Activated CD4-positive, alpha-beta T cell treated with anti-CD3 and anti-CD28 coated beads, Interleukin-2, amount 50 U/mL, for 16 hours (primary cell): ENCODE measurements at regions not wholly inside any gene's neighbourhood (a gene's known extent, or its start where the extent isn't known, plus 50 kb on each side); places are given as distances from the start of the nearest gene placed in this dataset.

ENCODE experiments used
- DNase-seq: peaks from one replicate; pipeline ENCODE4 v3.0.0-alpha.2; 2020

GRCh38 chr2:76448956-76449355 is 738.2 kb upstream of the GCFC2 start:
- DNase-seq, result no peak

DNA sequence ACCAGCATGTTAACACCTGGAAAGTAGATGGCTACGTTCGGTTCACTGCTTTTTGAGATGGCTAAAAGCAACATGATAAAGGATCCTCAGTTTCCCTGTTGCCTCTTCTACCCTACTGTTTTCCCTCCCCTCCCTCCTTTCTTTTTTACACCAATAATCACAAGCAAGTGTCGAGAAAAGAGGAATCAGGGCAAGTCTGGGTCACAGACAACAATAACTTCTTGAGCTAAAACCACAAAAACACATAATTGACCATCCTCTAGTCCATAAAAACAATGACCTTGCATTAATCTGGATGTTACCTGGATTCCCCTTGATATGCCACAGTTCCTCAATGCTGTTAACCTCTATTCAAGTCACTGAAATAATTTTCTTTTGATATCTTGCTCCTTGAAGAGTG is 736.6 kb upstream of the GCFC2 start:
- DNase-seq, result no peak

DNA sequence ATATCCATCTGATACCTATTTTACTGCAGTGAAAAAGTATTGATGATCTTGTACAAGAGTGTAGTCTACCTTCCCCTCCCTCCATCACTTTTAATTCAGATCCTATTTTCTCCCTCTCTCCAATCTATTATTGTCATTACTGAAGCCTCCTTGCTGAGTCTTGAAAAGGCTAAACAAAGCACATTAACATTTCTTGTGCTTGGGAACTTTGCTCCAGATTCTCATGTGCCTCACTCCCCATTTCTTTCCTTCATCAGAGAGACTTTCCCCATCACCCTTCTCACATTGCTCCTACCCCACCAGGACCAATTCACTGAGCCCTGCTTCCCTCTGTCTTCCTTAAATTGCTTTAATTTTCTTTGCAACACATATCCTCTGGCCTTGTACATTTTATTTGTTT is 736.2 kb upstream of the GCFC2 start:
- DNase-seq, result no peak

- no peak for DNase-seq
Measured at GRCh38 chr2:76445880-76446279, 735.2 kb upstream of the GCFC2 start.

- DNase-seq, result no peak
Measured at GRCh38 chr2:76444732-76445131, 734.0 kb upstream of the GCFC2 start.

DNA sequence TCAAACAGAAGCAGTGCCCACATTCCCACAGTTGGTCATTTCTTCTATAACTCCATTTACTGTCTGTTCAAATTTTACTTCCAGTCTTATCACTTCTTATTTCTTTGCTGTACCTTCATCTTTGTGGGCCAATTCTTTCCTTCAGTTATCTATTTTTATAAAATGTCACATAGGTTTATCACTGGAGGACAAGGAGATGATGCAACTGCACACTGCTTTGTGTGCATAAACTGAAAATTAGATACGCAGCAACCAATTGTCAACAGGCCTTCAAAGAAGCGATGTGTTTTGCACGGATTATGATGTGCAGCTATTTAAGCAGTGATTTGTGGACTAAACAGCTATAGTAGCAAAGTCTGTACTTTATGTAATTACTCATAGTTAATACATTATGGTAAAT is 726.8 kb upstream of the GCFC2 start:
- DNase-seq, result no peak

GRCh38 chr2:76429374-76429773 is 718.7 kb upstream of the GCFC2 start:
- no peak for DNase-seq

DNA sequence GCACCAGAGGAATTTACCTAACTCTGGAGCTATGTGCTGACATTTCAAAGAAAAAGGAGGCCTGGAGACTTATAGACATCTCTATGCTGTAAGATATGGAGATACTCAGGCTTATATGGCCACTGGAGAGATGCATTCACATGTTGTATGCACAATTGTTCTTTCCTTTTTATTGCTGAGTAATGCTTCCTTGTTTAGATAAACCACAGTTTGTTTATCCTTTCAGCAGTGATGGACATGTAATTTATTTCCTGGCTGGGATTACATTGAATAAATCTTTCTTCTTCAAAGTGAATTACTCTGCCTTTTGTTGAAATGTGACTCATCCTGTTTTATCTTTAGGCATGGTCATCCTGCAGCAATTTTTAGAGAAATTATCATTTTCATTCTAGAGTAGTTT is 716.7 kb upstream of the GCFC2 start:
- no peak for DNase-seq

DNA sequence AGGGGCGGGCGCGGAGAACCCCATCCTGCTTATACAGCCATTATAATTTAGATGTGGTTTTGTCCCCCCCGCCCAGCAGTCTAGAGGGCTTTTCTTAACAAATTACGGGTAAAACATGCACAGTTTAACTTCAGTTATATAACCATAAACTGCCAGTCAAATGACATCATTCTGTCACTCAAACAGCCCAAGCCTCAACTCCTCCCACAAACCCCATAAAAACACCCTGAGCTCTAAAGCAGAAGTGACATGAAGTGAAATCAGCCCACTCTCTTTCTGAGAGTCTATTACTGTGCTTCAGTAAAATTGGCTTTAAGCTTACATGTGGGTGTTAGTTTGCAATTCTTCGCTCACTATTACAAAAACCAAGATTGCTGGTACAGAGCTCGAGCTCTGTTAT is 705.1 kb upstream of the GCFC2 start:
- DNase-seq, result no peak

GRCh38 chr2:76413436-76413835 is 702.7 kb upstream of the GCFC2 start:
- DNase-seq, result no peak

GRCh38 chr2:76406134-76406855 is 695.6 kb upstream of the GCFC2 start:
- DNase-seq, result no peak

GRCh38 chr2:76393356-76393755 is 682.6 kb upstream of the GCFC2 start:
- DNase-seq, result no peak

GRCh38 chr2:76391678-76392077 is 681.0 kb upstream of the GCFC2 start:
- DNase-seq, result no peak

GRCh38 chr2:76387294-76387693 is 676.6 kb upstream of the GCFC2 start:
- DNase-seq, result no peak

DNA sequence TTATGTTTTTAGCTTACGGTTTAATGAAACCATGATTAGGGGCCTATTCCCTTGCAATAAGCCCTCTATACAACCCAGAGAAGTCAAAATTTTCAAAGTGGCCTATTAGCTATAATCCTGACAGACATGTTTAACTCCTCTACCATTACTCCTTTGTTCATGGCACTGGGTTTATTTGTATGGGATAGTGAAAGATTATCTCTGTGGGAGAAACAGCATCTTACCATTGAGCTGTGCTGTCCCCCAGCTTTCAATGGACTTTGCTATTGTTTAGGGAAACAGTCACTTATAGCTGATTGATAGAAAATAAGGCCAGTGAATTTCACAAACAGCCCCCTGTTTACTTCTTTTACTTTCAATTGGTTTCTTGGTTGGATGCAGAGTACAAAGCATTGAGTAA is 675.2 kb upstream of the GCFC2 start:
- DNase-seq, result no peak

DNA sequence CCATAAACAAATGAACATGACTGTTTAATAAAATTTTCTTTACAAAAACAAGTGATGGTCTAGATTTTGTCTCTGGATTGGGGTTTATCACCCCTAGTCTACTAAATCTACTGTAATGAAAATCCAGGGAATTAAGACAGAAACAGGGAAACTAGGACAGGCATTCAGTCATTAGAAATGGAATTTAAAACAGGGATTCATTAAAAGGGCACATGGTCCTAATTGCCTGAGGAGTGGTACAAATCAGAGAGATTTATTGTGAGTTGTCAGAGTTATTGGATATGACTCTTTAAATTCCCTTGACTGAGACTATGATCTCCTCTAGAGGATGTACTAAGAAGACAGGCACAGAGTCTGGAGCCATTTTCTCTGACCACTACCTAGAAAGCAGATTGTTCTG is 670.9 kb upstream of the GCFC2 start:
- DNase-seq, result no peak

- DNase-seq, result no peak
Measured at GRCh38 chr2:76378140-76378539, 667.4 kb upstream of the GCFC2 start.

DNA sequence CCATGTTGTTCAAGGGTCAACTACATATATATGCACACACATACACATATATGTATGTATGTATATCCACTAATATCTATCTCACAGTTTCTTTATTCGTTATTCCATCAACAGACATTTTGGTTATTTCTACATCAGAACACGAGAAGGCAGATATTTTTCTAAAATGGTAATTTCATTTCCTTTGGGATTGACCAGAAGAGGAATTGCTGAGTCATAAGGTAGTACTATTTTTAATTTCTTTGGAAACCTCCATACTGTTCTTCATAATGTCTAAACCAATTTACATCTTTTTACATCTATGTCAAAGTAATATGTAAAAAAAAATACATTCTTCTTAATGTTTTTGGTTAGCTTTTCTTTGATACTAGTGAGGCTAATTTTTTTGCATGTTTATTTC is 630.7 kb upstream of the GCFC2 start:
- DNase-seq, result no peak

DNA sequence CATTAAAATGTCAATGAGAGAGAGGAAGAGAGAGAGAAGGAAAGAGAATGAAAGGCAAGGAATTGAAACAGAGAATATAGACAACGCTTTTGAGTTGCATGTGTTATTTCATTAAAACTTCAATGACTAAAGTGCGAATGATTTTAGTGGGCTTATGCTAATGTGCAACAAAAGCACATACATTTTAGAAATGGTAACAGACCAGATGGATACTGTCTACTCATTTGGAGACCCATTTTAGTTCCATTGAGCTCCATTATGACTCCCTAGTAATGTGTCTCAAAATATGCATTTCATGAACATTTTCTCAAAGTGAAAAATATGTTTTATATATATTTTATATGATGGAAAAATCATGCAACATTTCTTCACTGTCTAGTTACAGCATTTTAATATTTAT is 622.2 kb upstream of the GCFC2 start:
- DNase-seq, result no peak

- no peak for DNase-seq
Measured at GRCh38 chr2:76330865-76331264, 620.1 kb upstream of the GCFC2 start.

GRCh38 chr2:76326636-76327035 is 615.9 kb upstream of the GCFC2 start:
- DNase-seq, result no peak

- no peak for DNase-seq
Measured at GRCh38 chr2:76323381-76323780, 612.7 kb upstream of the GCFC2 start.

GRCh38 chr2:76320716-76321115 is 610.0 kb upstream of the GCFC2 start:
- DNase-seq, result no peak

DNA sequence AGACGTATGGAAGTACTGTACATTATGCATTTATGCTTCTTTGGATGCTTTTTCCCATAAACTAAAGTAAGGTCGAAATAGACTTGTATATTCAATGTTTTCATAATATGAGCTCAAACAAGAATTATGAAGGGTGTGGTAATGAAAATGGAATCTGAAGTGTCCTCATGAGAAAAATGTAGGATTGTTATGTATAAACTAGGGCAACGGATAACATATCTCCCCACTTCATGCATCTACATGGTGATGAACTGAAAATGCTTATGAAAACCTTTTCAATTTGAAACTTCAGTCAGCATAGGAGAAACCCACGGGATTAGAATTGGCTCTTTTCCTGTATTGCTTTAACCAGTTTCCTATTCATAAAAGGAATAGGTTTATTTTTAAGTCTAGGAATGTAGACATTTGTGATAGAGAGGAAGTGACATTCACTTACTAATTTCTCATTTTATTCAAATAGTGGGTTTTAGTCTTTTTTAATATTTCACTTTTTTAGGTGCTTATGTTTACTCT is 608.2 kb upstream of the GCFC2 start:
- DNase-seq, result no peak

DNA sequence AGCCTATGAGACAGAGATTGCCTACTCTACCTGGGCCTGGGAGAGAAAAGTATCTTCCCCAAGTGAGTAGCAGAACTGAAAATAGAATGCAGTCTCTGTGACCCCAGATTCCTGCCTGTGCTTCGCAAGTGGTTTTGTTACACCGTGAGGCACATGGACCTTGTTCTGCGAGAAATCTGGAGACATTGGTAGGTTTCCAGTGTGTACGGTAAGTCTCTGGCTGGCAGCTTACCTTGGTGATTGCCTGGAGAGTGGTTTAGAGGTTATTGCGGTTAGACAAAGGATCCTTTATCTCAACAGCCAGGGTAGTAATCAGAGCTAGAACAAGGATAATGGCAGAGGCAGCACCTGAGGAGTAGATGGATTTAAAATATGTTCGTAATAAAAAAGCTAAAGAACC is 606.0 kb upstream of the GCFC2 start:
- DNase-seq, result no peak
